OCI-LY7 (cell line): ENCODE measurements at regions not wholly inside any gene's neighbourhood (a gene's known extent, or its start where the extent isn't known, plus 50 kb on each side); places are given as distances from the start of the nearest gene placed in this dataset.

ENCODE experiments used
- BruUV-seq: library from RNA; stranded (reverse); fragments of 400-500 nt; replicated peaks from 2 replicates; lab custom pipeline; 2021; lab: Mats Ljungman, UMichigan
- CTCF ChIA-PET: fragments of 300-600 bp; sonication (Branson Sonifier 250); formaldehyde crosslinking; loops from one replicate; lab custom pipeline; 2022; ENCODE audit warnings: antibody characterized with exemption; ENCODE audit not compliant: unreplicated experiment; lab: Charles Lee
- POLR2A ChIA-PET: fragments of 300-600 bp; sonication (Branson Sonifier 250); formaldehyde crosslinking; loops from one replicate; lab custom pipeline; 2022; ENCODE audit warnings: antibody characterized with exemption; lab: Charles Lee
- DNase-seq: peaks from one replicate; pipeline ENCODE4 v3.0.0-alpha.2; 2015; ENCODE audit warnings: low spot score
- H2AFZ ChIP-seq: fragments of 200-600 bp; sonication (generic), shearing (Covaris generic); 2 replicates; pipeline ENCODE4 v1.6.1; 2014; ENCODE audit warnings: mild to moderate bottlenecking, antibody characterized with exemption, low read length, moderate library complexity
- H3K27ac ChIP-seq: fragments of 200-600 bp; sonication (generic); 2 replicates; pipeline ENCODE4 v1.5.1; 2014; ENCODE audit warnings: mixed run types, low read depth, mild to moderate bottlenecking, moderate library complexity, low read length, inconsistent platforms; ENCODE audit not compliant: poor library complexity, severe bottlenecking
- H3K36me3 ChIP-seq: fragments of 200-600 bp; sonication (generic); 2 replicates; pipeline ENCODE4 v1.6.1; 2014; ENCODE audit warnings: mild to moderate bottlenecking, antibody characterized with exemption, low read length, moderate library complexity, mixed read lengths; ENCODE audit not compliant: insufficient read depth
- H3K4me1 ChIP-seq: fragments of 200-600 bp; sonication (generic); 2 replicates; pipeline ENCODE4 v1.5.1; 2014; ENCODE audit warnings: mild to moderate bottlenecking, low read length; ENCODE audit not compliant: insufficient read depth, poor library complexity, severe bottlenecking
- H3K4me2 ChIP-seq: fragments of 200-600 bp; sonication (generic); 2 replicates; pipeline ENCODE4 v1.6.1; 2014; ENCODE audit warnings: mild to moderate bottlenecking, low read length
- H3K4me3 ChIP-seq: fragments of 200-600 bp; sonication (generic); 2 replicates; pipeline ENCODE4 v1.5.1; 2014; ENCODE audit warnings: mild to moderate bottlenecking, low read depth, low read length; ENCODE audit not compliant: poor library complexity, severe bottlenecking
- H3K79me2 ChIP-seq: fragments of 200-600 bp; sonication (generic); 2 replicates; pipeline ENCODE4 v1.6.1; 2016; ENCODE audit warnings: low read depth, mild to moderate bottlenecking, low read length, moderate library complexity, mixed read lengths; ENCODE audit not compliant: insufficient read depth
- H3K9me2 ChIP-seq: fragments of 200-600 bp; sonication (generic); 2 replicates; pipeline ENCODE4 v1.6.1; 2016; ENCODE audit warnings: mild to moderate bottlenecking, low read length, mixed read lengths; ENCODE audit not compliant: insufficient read depth
- H3K9me3 ChIP-seq: fragments of 200-600 bp; sonication (generic); 2 replicates; pipeline ENCODE4 v1.6.1; 2014; ENCODE audit warnings: mild to moderate bottlenecking, mixed run types, low read length, mixed read lengths
- H4K20me1 ChIP-seq: fragments of 200-600 bp; sonication (generic); 2 replicates; pipeline ENCODE4 v1.6.1; 2014; ENCODE audit warnings: mild to moderate bottlenecking, antibody characterized with exemption, low read length, moderate library complexity, mixed read lengths; ENCODE audit not compliant: insufficient read depth
- CTCF ChIP-seq: fragments of 200-600 bp; sonication (generic); conservative IDR thresholded peaks from 2 replicates; pipeline ENCODE4 v1.5.1; 2014; ENCODE audit warnings: mild to moderate bottlenecking, antibody characterized with exemption, low read length, moderate library complexity, mixed read lengths
- EZH2phosphoT487 ChIP-seq: fragments of 200-600 bp; sonication (generic); IDR thresholded peaks from 2 replicates; pipeline ENCODE4 v1.6.1; 2018; ENCODE audit warnings: low read depth, borderline replicate concordance, mild to moderate bottlenecking, mixed run types, antibody characterized with exemption, low read length, moderate library complexity, mixed read lengths
- intact Hi-C: fragments of 100-400 bp; cut with micrococcal nuclease; formaldehyde crosslinking; loops from one replicate; pipeline ENCODE4 v1.10.0; 2022; ENCODE audit not compliant: unreplicated experiment

GRCh38 chr2:215605214-215605613 is 169.3 kb upstream of the FN1 start:
- H3K27ac ChIP-seq = no peak overlapping the region
- DNase-seq = no peak
- H4K20me1 ChIP-seq = no peaks in the 10 kb centered on the region
- no peak overlapping the region for H3K4me2 ChIP-seq
- no peaks in the 10 kb centered on the region for H3K9me2 ChIP-seq
- no peaks in the 10 kb centered on the region for H3K36me3 ChIP-seq
- H3K9me3 ChIP-seq = no peaks in the 10 kb centered on the region
- TF ChIP-seq CTCF (no peak), EZH2phosphoT487 (no peak)
- no TSS peak for BruUV-seq
- POLR2A ChIA-PET = no interaction called here
- no peak overlapping the region for H3K4me3 ChIP-seq
- no peaks in the 10 kb centered on the region for H3K4me1 ChIP-seq
- H3K79me2 ChIP-seq = no peaks in the 10 kb centered on the region
- intact Hi-C loops = no loop called here
- H2AFZ ChIP-seq = no peak overlapping the region
- CTCF ChIA-PET = no interaction called here

- intact Hi-C loops = no loop called here
- Histone ChIP-seq H3K27ac (no peak overlapping the region), H3K36me3 (no peaks in the 10 kb centered on the region), H3K9me2 (no peaks in the 10 kb centered on the region), H3K79me2 (no peaks in the 10 kb centered on the region), H3K4me1 (no peaks in the 10 kb centered on the region), H2AFZ (no peak overlapping the region), H4K20me1 (no peaks in the 10 kb centered on the region), H3K4me3 (no peak overlapping the region), H3K4me2 (no peak overlapping the region), H3K9me3 (no peaks in the 10 kb centered on the region)
- no TSS peak for BruUV-seq
- CTCF ChIA-PET = no interaction called here
- no peak for TF ChIP-seq EZH2phosphoT487
- TF ChIP-seq CTCF = no peak
- POLR2A ChIA-PET = no interaction called here
- DNase-seq = no peak
Measured at GRCh38 chr2:215604606-215605005, 168.7 kb upstream of the FN1 start.

- Histone ChIP-seq H2AFZ (no peak overlapping the region), H3K9me2 (no peaks in the 10 kb centered on the region), H3K27ac (no peak overlapping the region), H3K9me3 (no peaks in the 10 kb centered on the region), H3K4me1 (no peaks in the 10 kb centered on the region), H3K4me3 (no peak overlapping the region), H3K4me2 (no peak overlapping the region), H4K20me1 (no peaks in the 10 kb centered on the region), H3K79me2 (no peaks in the 10 kb centered on the region), H3K36me3 (no peaks in the 10 kb centered on the region)
- ChIA-PET CTCF (no interaction called here), POLR2A (interaction anchor here (0.6 kb wide), 2 partner anchors 10 to 190 kb away, joined by 3 to 5 read pairs; no protein-coding TSS in a partner anchor)
- TF ChIP-seq CTCF (no peak), EZH2phosphoT487 (no peak)
- intact Hi-C loops = no loop called here
- DNase-seq = no peak
- no TSS peak for BruUV-seq
Measured at GRCh38 chr2:215603440-215603839, 167.6 kb upstream of the FN1 start.
